GM12874 (cell line): ENCODE measurements at regions not wholly inside any gene's neighbourhood (a gene's known extent, or its start where the extent isn't known, plus 50 kb on each side); places are given as distances from the start of the nearest gene placed in this dataset.

Source experiments
- CTCF ChIP-seq: IDR thresholded peaks from 2 replicates; pipeline ENCODE4 v1.5.1; 2011; ENCODE audit warnings: low read depth, mild to moderate bottlenecking, control low read depth, low read length, moderate library complexity; ENCODE audit not compliant: insufficient read depth

GRCh38 chr20:40441771-40442170, 247.3 kb downstream of the MAFB start:
- no peak for TF ChIP-seq CTCF

DNA sequence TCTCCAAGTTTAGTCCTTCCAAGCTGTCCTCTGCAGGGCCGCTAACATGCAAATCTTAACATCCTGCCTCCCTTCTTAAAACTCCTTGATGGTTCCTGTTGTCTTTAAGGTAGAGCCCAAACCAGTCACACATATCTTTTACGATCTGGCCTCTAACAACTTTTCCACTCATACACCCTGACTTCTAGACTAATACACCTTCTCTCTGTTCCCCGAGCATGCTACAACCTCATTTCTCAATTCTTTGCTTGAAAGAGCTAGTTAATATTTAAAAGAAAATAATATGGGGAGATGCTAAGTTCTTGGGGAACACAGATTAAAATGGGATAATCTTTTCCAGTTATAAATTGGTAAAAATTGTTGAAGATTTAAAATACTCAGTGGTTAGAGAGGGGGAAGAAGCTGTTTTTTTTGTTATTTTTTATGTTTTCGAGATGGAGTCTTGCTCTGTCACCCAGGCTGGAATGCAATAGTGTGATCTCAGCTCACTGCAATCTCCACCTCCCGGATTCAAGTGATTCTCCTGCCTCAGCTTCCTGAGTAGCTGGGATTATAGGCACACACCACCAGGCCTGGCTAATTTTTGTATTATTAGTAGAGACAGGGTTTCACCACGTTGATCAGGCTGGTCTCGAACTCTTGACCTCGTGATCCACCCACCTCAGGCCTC, 250.7 kb downstream of the MAFB start:
- TF ChIP-seq CTCF, result no peak

- no peak for TF ChIP-seq CTCF
Measured at GRCh38 chr20:40436011-40436410, 253.0 kb downstream of the MAFB start.

GRCh38 chr20:40435146-40435895, 253.7 kb downstream of the MAFB start:
- no peak for TF ChIP-seq CTCF

DNA sequence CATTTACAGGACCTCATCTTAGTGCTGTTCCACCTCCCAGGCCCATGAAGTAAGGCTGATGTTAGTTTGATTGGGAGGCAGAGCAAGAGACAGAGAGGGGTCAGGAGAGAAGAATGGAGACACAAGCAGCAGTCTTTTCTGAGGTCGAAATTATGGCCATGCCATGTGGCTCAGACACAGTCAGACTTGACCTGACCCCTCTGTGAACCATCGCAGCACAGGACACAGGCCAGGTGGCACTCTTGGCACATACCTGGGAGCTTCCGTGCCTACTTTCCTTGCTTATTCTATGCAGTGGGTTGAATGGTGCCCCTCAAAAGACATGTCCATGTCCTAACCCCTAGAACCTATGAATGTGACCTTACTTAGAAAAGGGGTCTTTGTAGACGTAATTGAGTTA, 254.9 kb downstream of the MAFB start:
- TF ChIP-seq CTCF, result no peak

- no peak for TF ChIP-seq CTCF
Measured at GRCh38 chr20:40433341-40433861, 255.6 kb downstream of the MAFB start.

GRCh38 chr20:40431611-40432010, 257.4 kb downstream of the MAFB start:
- no peak for TF ChIP-seq CTCF
